SU-DHL-6 (cell line): ENCODE measurements at regions not wholly inside any gene's neighbourhood (a gene's known extent, or its start where the extent isn't known, plus 50 kb on each side); places are given as distances from the start of the nearest gene placed in this dataset.

Experiments
- H2AFZ ChIP-seq: fragments of 200-600 bp; sonication (generic); 2 replicates; pipeline ENCODE4 v1.6.1; 2014; ENCODE audit warnings: low read depth, mild to moderate bottlenecking, moderate library complexity, mixed read lengths, antibody characterized with exemption, low read length; ENCODE audit not compliant: severe bottlenecking
- H3F3A ChIP-seq: fragments of 200-600 bp; shearing (Covaris generic); 2 replicates; pipeline ENCODE4 v1.6.0; 2016; ENCODE audit warnings: antibody characterized with exemption, mild to moderate bottlenecking; ENCODE audit not compliant: insufficient read depth
- H3K27ac ChIP-seq: fragments of 200-600 bp; sonication (generic); 2 replicates; pipeline ENCODE4 v1.5.1; 2016; ENCODE audit warnings: low read depth, mild to moderate bottlenecking, low read length, moderate library complexity, mixed read lengths
- H3K27me3 ChIP-seq: fragments of 200-600 bp; sonication (generic), shearing (Covaris generic); 2 replicates; pipeline ENCODE4 v1.6.0; 2014; ENCODE audit warnings: mild to moderate bottlenecking, low read length
- H3K36me3 ChIP-seq: fragments of 200-600 bp; sonication (generic); 2 replicates; pipeline ENCODE4 v1.6.1; 2014; ENCODE audit warnings: mild to moderate bottlenecking, low read length, mixed read lengths
- H3K4me2 ChIP-seq: fragments of 300-600, 200-600 bp; shearing (Covaris generic), sonication (generic); 2 replicates; pipeline ENCODE4 v1.6.0; 2014; ENCODE audit warnings: low read length, low read depth, mild to moderate bottlenecking; ENCODE audit not compliant: poor library complexity, severe bottlenecking
- H3K4me3 ChIP-seq: fragments of 200-600 bp; sonication (generic); 2 replicates; pipeline ENCODE4 v1.5.1; 2014; ENCODE audit warnings: antibody characterized with exemption, low read length, mild to moderate bottlenecking, mixed read lengths; ENCODE audit not compliant: insufficient read depth, poor library complexity, severe bottlenecking
- H3K79me2 ChIP-seq: fragments of 200-600 bp; sonication (generic); 2 replicates; pipeline ENCODE4 v1.6.1; 2014; ENCODE audit warnings: mild to moderate bottlenecking, low read length, moderate library complexity; ENCODE audit not compliant: insufficient read depth
- H3K9ac ChIP-seq: fragments of 200-600 bp; sonication (generic); 2 replicates; pipeline ENCODE4 v1.7.0; 2014; ENCODE audit warnings: mild to moderate bottlenecking, low read length
- H3K9me2 ChIP-seq: fragments of 200-600 bp; sonication (generic); replicated peaks from 2 replicates; pipeline ENCODE4 v1.6.1; 2014; ENCODE audit warnings: low read length; ENCODE audit not compliant: insufficient read depth
- H3K9me3 ChIP-seq: fragments of 200-600 bp; sonication (generic); 2 replicates; pipeline ENCODE4 v1.6.1; 2014; ENCODE audit warnings: low read length, mixed read lengths; ENCODE audit not compliant: insufficient read depth
- H4K20me1 ChIP-seq: fragments of 200-600 bp; sonication (generic); 2 replicates; pipeline ENCODE4 v1.6.1; 2014; ENCODE audit warnings: low read depth, mild to moderate bottlenecking, antibody characterized with exemption, low read length, moderate library complexity, mixed read lengths
- CTCF ChIP-seq: fragments of 200-600 bp; sonication (generic); IDR thresholded peaks from one replicate; pipeline ENCODE4 v1.5.1; 2017; ENCODE audit warnings: antibody characterized with exemption, mild to moderate bottlenecking, low read length, moderate library complexity; ENCODE audit not compliant: insufficient read depth, poor library complexity, severe bottlenecking
- EZH2phosphoT487 ChIP-seq: fragments of 200-600 bp; sonication (generic), shearing (Covaris generic); conservative IDR thresholded peaks from 2 replicates; pipeline ENCODE4 v1.6.1; 2018; ENCODE audit warnings: mild to moderate bottlenecking, antibody characterized with exemption, low read length, moderate library complexity, mixed read lengths

DNA sequence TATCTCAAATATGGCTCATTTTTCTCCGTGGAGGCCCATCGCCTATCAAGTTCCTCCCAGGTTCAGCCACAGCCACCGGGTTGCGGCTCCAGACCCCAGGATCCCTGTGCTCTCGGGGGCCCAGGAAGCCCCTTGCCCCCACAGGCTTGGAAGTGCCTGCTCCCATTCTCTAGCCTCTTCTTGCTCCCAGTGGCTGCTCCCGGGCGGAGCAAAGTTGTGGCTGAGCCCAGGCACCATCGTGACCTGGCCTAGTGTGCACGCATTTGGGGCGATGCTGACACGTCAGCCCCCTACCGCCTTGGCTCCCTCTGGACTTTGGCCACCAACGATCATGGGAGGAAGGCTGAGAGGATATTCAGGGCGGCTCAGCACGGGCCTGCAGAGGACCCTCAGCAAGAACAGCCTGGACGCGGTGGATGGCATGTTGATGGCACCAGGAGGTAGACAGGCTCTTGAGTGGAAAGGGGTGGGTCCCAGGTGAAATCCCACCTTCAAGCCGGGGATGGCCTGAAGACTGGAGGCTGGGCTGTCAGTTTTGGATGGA is 419.4 kb upstream of the AGA start:
- no peak overlapping the region for H3K4me3 ChIP-seq
- no peak for TF ChIP-seq CTCF
- no peak for TF ChIP-seq EZH2phosphoT487
- no peak overlapping the region for H3K27ac ChIP-seq
- H4K20me1 ChIP-seq: no peaks in the 10 kb centered on the region
- H3K4me2 ChIP-seq: no peak overlapping the region
- H3K9me2 ChIP-seq: no peaks in the 10 kb centered on the region
- H3K9me3 ChIP-seq: no peaks in the 10 kb centered on the region
- no peaks in the 10 kb centered on the region for H3K36me3 ChIP-seq
- no peaks in the 10 kb centered on the region for H3K79me2 ChIP-seq
- H3K9ac ChIP-seq: no peak overlapping the region
- H2AFZ ChIP-seq: no peak overlapping the region
- no peaks in the 10 kb centered on the region for H3K27me3 ChIP-seq
- no peaks in the 10 kb centered on the region for H3F3A ChIP-seq

- no peak for TF ChIP-seq CTCF
- TF ChIP-seq EZH2phosphoT487: no peak
- Histone ChIP-seq H3K9me3 (no peaks in the 10 kb centered on the region), H3K4me3 (no peak overlapping the region), H3K79me2 (no peaks in the 10 kb centered on the region), H3F3A (no peaks in the 10 kb centered on the region), H4K20me1 (no peaks in the 10 kb centered on the region), H3K9me2 (no peaks in the 10 kb centered on the region), H3K27ac (no peak overlapping the region), H3K27me3 (no peaks in the 10 kb centered on the region), H2AFZ (no peak overlapping the region), H3K9ac (no peak overlapping the region), H3K36me3 (no peaks in the 10 kb centered on the region), H3K4me2 (no peak overlapping the region)
Observed at GRCh38 chr4:177862541-177863176, 420.4 kb upstream of the AGA start.

DNA sequence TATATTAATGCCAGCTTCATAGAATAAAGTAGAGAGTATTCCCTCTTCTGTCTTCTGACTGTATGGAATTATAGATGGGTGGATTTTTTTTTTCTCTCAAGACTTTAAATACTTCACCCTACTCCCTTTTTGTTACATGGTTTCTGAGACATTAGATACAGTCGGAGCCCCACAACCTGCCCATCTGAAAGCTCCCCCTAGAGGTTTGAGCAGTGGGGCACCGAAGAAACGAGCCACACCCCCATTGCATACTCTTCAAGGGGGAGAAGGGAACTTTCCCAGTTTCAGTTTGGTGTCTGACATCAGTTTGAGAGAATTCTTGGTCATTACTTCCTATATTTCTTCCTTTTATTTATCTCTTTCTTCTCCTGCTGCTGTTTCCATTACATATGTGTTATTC is 437.6 kb upstream of the AGA start:
- H3K9me2 ChIP-seq: no peaks in the 10 kb centered on the region
- H3K36me3 ChIP-seq: no peaks in the 10 kb centered on the region
- no peak overlapping the region for H2AFZ ChIP-seq
- H3K9me3 ChIP-seq: no peaks in the 10 kb centered on the region
- H3K4me3 ChIP-seq: no peak overlapping the region
- no peak overlapping the region for H3K9ac ChIP-seq
- no peaks in the 10 kb centered on the region; the same call in 1 of the 2 replicates for H4K20me1 ChIP-seq
- no peaks in the 10 kb centered on the region for H3K79me2 ChIP-seq
- H3K27ac ChIP-seq: no peak overlapping the region
- H3K27me3 ChIP-seq: no peaks in the 10 kb centered on the region
- no peak overlapping the region for H3K4me2 ChIP-seq
- TF ChIP-seq CTCF (no peak), EZH2phosphoT487 (no peak)
- no peaks in the 10 kb centered on the region for H3F3A ChIP-seq
